HAP-1 (cell line): ENCODE measurements at regions not wholly inside any gene's neighbourhood (a gene's known extent, or its start where the extent isn't known, plus 50 kb on each side); places are given as distances from the start of the nearest gene placed in this dataset.

Experiments
- DNase-seq, 2 experiments: peaks; one replicate each; pipeline ENCODE4 v3.0.0-alpha.2; 2016 to 2020; ENCODE audit warnings: low spot score in 2 of 2
- H3K27me3 ChIP-seq: fragments of 250-450 bp; sonication (Bioruptor Pico); 2 replicates; pipeline ENCODE4 v1.5.1; 2020; ENCODE audit warnings: low read depth, mild to moderate bottlenecking, moderate library complexity
- H3K36me3 ChIP-seq: fragments of 250-450 bp; sonication (Bioruptor Pico); replicated peaks from 2 replicates; pipeline ENCODE4 v1.5.1; 2020; ENCODE audit warnings: mild to moderate bottlenecking
- H3K4me1 ChIP-seq: fragments of 250-450 bp; sonication (Bioruptor Pico); 2 replicates; pipeline ENCODE4 v1.5.1; 2020; ENCODE audit warnings: mild to moderate bottlenecking
- H3K4me3 ChIP-seq: fragments of 250-450 bp; sonication (Bioruptor Pico); 2 replicates; pipeline ENCODE4 v1.5.1; 2020; ENCODE audit warnings: mild to moderate bottlenecking, moderate library complexity
- H3K9me3 ChIP-seq: fragments of 250-450 bp; sonication (Bioruptor Pico); 2 replicates; pipeline ENCODE4 v1.5.1; 2020; ENCODE audit warnings: mild to moderate bottlenecking, moderate library complexity
- in situ Hi-C: fragments of 300-500 bp; cut with MboI; formaldehyde crosslinking; loops from 3 replicates; pipeline ENCODE4 v1.14.3; 2020; ENCODE audit warnings: low sequenced_read_pairs, inconsistent platforms, mixed read lengths

- H3K4me3 ChIP-seq = no peak overlapping the region
- DNase-seq = no peak
- in situ Hi-C loops = no loop called here
- H3K9me3 ChIP-seq = no peaks in the 10 kb centered on the region
- no peaks in the 10 kb centered on the region for H3K4me1 ChIP-seq
- no peaks in the 10 kb centered on the region for H3K36me3 ChIP-seq
- H3K27me3 ChIP-seq = no peaks in the 10 kb centered on the region
Measured at GRCh38 chr15:53872410-53872809, 105.8 kb upstream of the UNC13C start.

GRCh38 chr15:53869806-53870073 lies 108.5 kb upstream of the UNC13C start:
- Histone ChIP-seq H3K36me3 (no peaks in the 10 kb centered on the region), H3K9me3 (no peaks in the 10 kb centered on the region), H3K27me3 (no peaks in the 10 kb centered on the region), H3K4me1 (no peaks in the 10 kb centered on the region), H3K4me3 (no peak overlapping the region)
- DNase-seq = no peak
- in situ Hi-C loops = no loop called here

- in situ Hi-C loops = no loop called here
- Histone ChIP-seq H3K36me3 (no peaks in the 10 kb centered on the region), H3K27me3 (no peaks in the 10 kb centered on the region), H3K4me1 (no peaks in the 10 kb centered on the region), H3K9me3 (no peaks in the 10 kb centered on the region), H3K4me3 (no peak overlapping the region)
- DNase-seq = peak in 1 of 2 experiments; percentile 39
Measured at GRCh38 chr15:53869044-53869805, 109.0 kb upstream of the UNC13C start.

- in situ Hi-C loops = no loop called here
Measured at GRCh38 chr15:53862386-53862785, 102.9 kb upstream of the WDR72 start.

GRCh38 chr15:53861792-53862191 lies 102.3 kb upstream of the WDR72 start:
- Histone ChIP-seq H3K9me3 (no peaks in the 10 kb centered on the region), H3K4me1 (no peaks in the 10 kb centered on the region), H3K4me3 (no peak overlapping the region), H3K36me3 (no peaks in the 10 kb centered on the region), H3K27me3 (no peaks in the 10 kb centered on the region)
- in situ Hi-C loops = no loop called here
- DNase-seq = no peak

More at GRCh38 chr15:53862386-53862785, 102.9 kb upstream of the WDR72 start:
- Histone ChIP-seq H3K27me3 (no peaks in the 10 kb centered on the region), H3K36me3 (no peaks in the 10 kb centered on the region), H3K4me1 (no peaks in the 10 kb centered on the region), H3K4me3 (no peak overlapping the region), H3K9me3 (no peaks in the 10 kb centered on the region)
- DNase-seq = no peak

GRCh38 chr15:53851110-53851848 lies 91.8 kb upstream of the WDR72 start:
- H3K9me3 ChIP-seq = no peaks in the 10 kb centered on the region
- H3K4me1 ChIP-seq = no peaks in the 10 kb centered on the region
- in situ Hi-C loops = no loop called here
- no peaks in the 10 kb centered on the region for H3K36me3 ChIP-seq
- no peak for DNase-seq
- no peak overlapping the region for H3K4me3 ChIP-seq
- no peaks in the 10 kb centered on the region for H3K27me3 ChIP-seq

GRCh38 chr15:53847745-53848144 lies 88.3 kb upstream of the WDR72 start:
- DNase-seq = no peak
- no peaks in the 10 kb centered on the region for H3K27me3 ChIP-seq
- H3K4me1 ChIP-seq = no peaks in the 10 kb centered on the region
- no peaks in the 10 kb centered on the region for H3K9me3 ChIP-seq
- no peaks in the 10 kb centered on the region for H3K36me3 ChIP-seq
- H3K4me3 ChIP-seq = no peak overlapping the region
- in situ Hi-C loops = no loop called here

GRCh38 chr15:53844634-53845033 lies 85.2 kb upstream of the WDR72 start:
- no peak for DNase-seq
- Histone ChIP-seq H3K4me1 (no peaks in the 10 kb centered on the region), H3K36me3 (no peaks in the 10 kb centered on the region), H3K27me3 (peaks cover 2% of the 10 kb centered on the region; the same call in 1 of the 2 replicates), H3K4me3 (no peak overlapping the region), H3K9me3 (no peaks in the 10 kb centered on the region)
- in situ Hi-C loops = no loop called here

GRCh38 chr15:53843869-53844569 lies 84.6 kb upstream of the WDR72 start:
- no peak for DNase-seq
- Histone ChIP-seq H3K9me3 (no peaks in the 10 kb centered on the region), H3K4me1 (no peaks in the 10 kb centered on the region), H3K27me3 (peaks cover 2% of the 10 kb centered on the region; the same call in 1 of the 2 replicates), H3K4me3 (no peak overlapping the region), H3K36me3 (no peaks in the 10 kb centered on the region)
- in situ Hi-C loops = no loop called here

GRCh38 chr15:53843166-53843565 lies 83.7 kb upstream of the WDR72 start:
- in situ Hi-C loops = no loop called here
- DNase-seq = no peak
- no peaks in the 10 kb centered on the region for H3K4me1 ChIP-seq
- no peak overlapping the region for H3K4me3 ChIP-seq
- H3K36me3 ChIP-seq = no peaks in the 10 kb centered on the region
- no peaks in the 10 kb centered on the region for H3K9me3 ChIP-seq
- H3K27me3 ChIP-seq = peaks cover 2% of the 10 kb centered on the region; the same call in 1 of the 2 replicates

GRCh38 chr15:53841651-53842050 lies 82.2 kb upstream of the WDR72 start:
- no peaks in the 10 kb centered on the region for H3K9me3 ChIP-seq
- peaks cover 2% of the 10 kb centered on the region; the same call in 1 of the 2 replicates for H3K27me3 ChIP-seq
- no peak overlapping the region for H3K4me3 ChIP-seq
- no peaks in the 10 kb centered on the region for H3K36me3 ChIP-seq
- in situ Hi-C loops = no loop called here
- no peak for DNase-seq
- H3K4me1 ChIP-seq = no peaks in the 10 kb centered on the region

- H3K36me3 ChIP-seq = no peaks in the 10 kb centered on the region
- no peaks in the 10 kb centered on the region for H3K4me1 ChIP-seq
- no peak for DNase-seq
- in situ Hi-C loops = no loop called here
- H3K4me3 ChIP-seq = no peak overlapping the region
- no peaks in the 10 kb centered on the region for H3K9me3 ChIP-seq
- H3K27me3 ChIP-seq = peaks cover 2% of the 10 kb centered on the region; the same call in 1 of the 2 replicates
Measured at GRCh38 chr15:53840681-53841080, 81.2 kb upstream of the WDR72 start.

- Histone ChIP-seq H3K9me3 (no peaks in the 10 kb centered on the region), H3K27me3 (peaks cover 5% of the 10 kb centered on the region), H3K4me3 (no peak overlapping the region), H3K4me1 (no peaks in the 10 kb centered on the region), H3K36me3 (no peaks in the 10 kb centered on the region)
- in situ Hi-C loops = no loop called here
- no peak for DNase-seq
Measured at GRCh38 chr15:53837263-53837662, 77.8 kb upstream of the WDR72 start.

- H3K4me3 ChIP-seq = no peak overlapping the region
- in situ Hi-C loops = no loop called here
- no peaks in the 10 kb centered on the region for H3K9me3 ChIP-seq
- no peak for DNase-seq
- H3K36me3 ChIP-seq = no peaks in the 10 kb centered on the region
- no peaks in the 10 kb centered on the region for H3K4me1 ChIP-seq
- H3K27me3 ChIP-seq = peaks cover 5% of the 10 kb centered on the region
Measured at GRCh38 chr15:53836618-53837017, 77.2 kb upstream of the WDR72 start.
